ENCODE measurements at regions not wholly inside any gene's neighbourhood (a gene's known extent, or its start where the extent isn't known, plus 50 kb on each side); places are given as distances from the start of the nearest gene placed in this dataset.

DNA sequence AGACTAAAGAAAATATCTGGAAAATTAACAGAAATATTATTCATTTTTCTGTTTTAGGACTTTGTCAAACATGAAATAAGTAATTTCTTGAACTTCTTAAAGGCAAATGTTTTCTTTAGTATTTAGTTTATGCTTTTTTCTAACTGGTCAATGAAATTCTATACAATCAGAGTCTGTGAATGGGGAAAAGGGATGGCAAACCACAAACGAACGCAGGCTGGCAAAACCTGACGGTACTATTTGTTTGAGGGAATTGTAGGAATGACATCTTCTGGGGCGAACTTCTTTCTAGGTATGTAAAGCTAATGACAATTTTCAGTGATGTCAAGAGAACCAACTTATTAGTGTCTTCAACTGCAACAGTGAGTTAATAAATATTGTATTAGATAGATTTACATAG, 156.0 kb downstream of the SIPA1L2 start:
- no peak for TF ChIP-seq CTCF (IDR thresholded peaks at IDR 0.05 in 8 of 11, conservative IDR thresholded peaks at IDR 0.05 in 3 of 11)
- no peak for TF ChIP-seq POLR2A (IDR thresholded peaks at IDR 0.05)
